Central memory CD4-positive, alpha-beta T cell (primary cell): ENCODE measurements at regions not wholly inside any gene's neighbourhood (a gene's known extent, or its start where the extent isn't known, plus 50 kb on each side); places are given as distances from the start of the nearest gene placed in this dataset.
"Not testable (repeated sequence)": the region's sequence is repeated elsewhere in the genome, so short reads cannot be mapped to it uniquely, and the experiment has no call there.

ENCODE experiments used
- DNase-seq: peaks from one replicate; pipeline ENCODE4 v3.0.0; 2022

DNA sequence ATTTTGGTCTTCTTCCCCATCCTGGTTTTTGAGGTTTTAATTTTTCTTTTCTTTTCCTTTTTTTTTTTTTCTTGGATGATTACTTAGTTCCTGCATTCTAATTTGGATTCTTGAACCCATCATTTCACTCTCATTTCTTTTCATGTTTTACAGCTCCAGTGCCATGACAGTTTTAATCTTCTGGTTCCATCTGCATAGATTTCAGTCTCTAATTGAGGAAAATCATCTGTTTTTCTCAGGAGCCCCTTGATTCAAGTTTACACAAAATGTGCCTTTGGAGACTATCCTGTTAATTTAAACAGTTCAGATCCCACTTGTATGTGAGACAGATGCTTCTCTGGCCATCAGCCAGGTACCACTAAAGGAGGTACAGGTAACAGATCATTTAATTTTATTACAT, 379.9 kb downstream of the PIK3C3 start:
- DNase-seq = no peak

DNA sequence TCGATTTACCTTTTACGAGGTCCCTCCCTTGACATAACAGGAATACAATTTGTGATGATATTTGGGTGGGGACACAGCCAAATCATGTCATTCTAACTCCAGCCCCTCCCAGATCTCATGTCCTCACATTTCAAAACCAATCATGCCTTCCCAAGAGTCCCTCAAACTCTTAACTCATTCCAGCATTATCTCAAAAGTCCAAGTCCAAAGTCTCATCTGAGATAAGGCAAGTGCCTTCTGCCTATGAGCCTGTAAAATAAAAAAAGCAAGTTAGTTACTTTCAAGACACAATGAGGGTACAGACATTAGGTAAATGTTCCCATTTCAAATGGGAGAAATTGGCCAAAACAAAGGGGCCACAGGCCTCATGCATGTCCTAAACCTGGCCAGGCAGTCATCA, 381.1 kb downstream of the PIK3C3 start:
- DNase-seq = no peak

DNA sequence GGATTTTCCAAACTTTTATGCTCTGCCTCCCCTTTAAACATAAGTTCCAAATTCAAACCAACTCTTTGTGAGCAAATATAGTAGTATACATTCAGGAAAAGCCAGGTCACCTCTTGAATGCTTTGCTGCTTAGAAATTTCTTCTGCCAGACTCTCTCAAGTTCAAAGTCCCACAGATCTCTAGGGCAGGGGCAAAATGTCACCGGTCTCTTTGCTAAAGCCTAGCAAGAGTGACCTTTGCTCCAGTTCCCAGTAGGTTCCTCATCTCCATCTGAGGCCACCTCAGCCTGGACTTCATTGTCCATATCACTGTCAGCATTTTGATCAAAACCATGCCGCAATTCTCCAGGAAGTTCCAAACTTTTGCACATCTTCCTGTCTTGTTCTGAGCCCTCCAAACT, 382.3 kb downstream of the PIK3C3 start:
- DNase-seq = not testable (repeated sequence)

GRCh38 chr18:42338683-42339082, 383.6 kb downstream of the PIK3C3 start:
- no peak for DNase-seq

DNA sequence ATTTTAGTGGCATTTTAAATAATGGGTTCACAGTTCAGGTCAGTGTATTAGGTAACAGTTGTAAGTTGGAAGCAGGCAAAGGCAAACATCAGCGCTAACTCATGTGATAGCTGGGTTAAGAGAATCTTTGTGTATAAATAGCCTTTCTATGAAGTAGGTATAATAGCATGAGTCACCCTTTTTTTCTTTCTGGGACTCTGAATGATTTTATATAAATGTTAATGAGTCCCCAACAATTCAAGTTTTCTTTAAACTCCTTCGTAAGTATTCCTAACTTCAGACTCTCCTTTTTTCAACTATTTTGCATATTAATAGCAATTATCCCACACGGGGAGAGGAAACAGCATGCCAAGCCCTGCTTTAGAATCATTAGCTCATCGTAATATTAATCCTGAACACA, 384.3 kb downstream of the PIK3C3 start:
- no peak for DNase-seq

- no peak for DNase-seq
Observed at GRCh38 chr18:42340423-42341009, 385.5 kb downstream of the PIK3C3 start.

DNA sequence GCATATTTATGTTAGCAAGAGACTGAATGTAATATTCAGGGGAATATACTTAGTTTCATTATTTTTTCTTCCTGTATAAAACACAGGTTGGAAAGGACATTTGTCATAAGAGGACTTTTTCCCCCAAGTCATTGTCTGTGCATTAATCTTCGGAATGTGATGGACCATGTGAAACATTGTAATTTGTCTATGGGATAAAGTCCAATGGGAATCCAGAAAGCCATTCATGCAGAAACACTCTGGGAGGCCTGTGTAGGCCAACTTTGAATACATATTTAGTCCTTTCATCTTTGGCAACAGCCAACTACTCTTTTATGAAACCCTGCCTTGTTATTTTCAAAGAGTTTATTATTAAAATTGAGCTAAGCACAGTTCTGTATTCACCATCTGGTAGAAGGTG, 386.4 kb downstream of the PIK3C3 start:
- DNase-seq = no peak

- no peak for DNase-seq
Observed at GRCh38 chr18:42348722-42349121, 393.7 kb downstream of the PIK3C3 start.

- DNase-seq = no peak
Observed at GRCh38 chr18:42351455-42351854, 396.4 kb downstream of the PIK3C3 start.

DNA sequence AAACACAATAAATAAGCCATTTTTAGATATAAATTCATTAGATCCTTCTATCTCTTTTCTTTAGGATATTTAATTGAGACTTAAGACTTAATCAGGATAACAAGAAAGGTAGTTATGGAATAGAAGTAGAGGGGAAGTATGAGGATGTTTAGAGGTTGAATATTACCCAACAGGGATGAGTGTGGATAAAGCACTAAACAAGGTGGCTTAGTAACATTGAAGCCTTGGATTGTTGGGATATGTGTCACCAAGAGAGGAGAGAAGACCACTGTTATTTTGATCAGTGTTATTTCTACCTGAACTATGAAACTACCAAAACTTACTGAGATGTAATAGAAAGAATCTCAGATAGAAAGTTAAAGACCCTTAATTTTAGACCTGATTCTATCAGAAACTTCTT, 405.7 kb downstream of the PIK3C3 start:
- DNase-seq = no peak

- DNase-seq = no peak
Observed at GRCh38 chr18:42363446-42364441, 408.7 kb downstream of the PIK3C3 start.

- no peak for DNase-seq
Observed at GRCh38 chr18:42364766-42365165, 409.7 kb downstream of the PIK3C3 start.

DNA sequence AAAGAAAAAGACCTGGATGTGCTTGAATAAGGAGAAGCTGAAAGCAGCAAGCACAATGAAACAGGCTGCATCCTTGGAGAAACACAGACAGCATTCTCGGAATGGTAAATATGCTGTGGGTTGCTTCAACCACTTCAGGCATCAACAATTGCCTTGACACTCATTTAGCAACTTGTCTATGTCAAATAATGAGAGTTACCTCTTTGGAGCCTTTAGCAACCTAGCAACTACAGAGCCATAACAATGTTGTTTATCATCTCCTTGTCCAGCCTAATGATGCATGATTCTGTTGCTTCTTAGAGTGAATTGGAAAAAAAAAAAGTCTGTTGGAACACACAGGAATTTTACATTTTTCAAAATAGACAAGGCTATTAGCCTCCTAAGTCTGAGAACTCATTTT, 410.6 kb downstream of the PIK3C3 start:
- DNase-seq = no peak

- no peak for DNase-seq
Observed at GRCh38 chr18:42373584-42373983, 418.6 kb downstream of the PIK3C3 start.

GRCh38 chr18:42374961-42375360, 419.9 kb downstream of the PIK3C3 start:
- no peak for DNase-seq

GRCh38 chr18:42378854-42379253, 423.8 kb downstream of the PIK3C3 start:
- DNase-seq = not testable (repeated sequence)

GRCh38 chr18:42381236-42381635, 426.2 kb downstream of the PIK3C3 start:
- DNase-seq = not testable (repeated sequence)

DNA sequence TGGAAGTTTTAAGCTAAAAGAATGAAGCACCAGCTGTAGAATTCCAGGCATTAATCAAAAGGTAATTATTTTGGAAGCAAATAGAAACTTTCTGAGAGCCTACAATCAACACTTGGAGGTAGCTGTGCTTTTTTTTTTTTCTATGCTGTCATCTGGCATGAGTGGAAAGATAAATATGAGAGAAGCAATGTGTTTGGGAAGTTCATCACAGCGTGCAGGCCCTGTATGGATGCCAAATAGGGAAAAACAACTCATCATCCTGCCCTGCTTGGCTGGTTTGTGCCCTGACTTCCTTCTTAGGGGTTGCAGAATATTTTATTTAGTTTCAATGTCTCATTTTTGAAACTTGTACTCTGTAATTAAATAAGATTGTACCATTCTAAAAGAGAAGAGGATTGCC, 437.4 kb downstream of the PIK3C3 start:
- no peak for DNase-seq

- DNase-seq = no peak
Observed at GRCh38 chr18:42392926-42393325, 437.9 kb downstream of the PIK3C3 start.

GRCh38 chr18:42394238-42394637, 439.2 kb downstream of the PIK3C3 start:
- DNase-seq = no peak

DNA sequence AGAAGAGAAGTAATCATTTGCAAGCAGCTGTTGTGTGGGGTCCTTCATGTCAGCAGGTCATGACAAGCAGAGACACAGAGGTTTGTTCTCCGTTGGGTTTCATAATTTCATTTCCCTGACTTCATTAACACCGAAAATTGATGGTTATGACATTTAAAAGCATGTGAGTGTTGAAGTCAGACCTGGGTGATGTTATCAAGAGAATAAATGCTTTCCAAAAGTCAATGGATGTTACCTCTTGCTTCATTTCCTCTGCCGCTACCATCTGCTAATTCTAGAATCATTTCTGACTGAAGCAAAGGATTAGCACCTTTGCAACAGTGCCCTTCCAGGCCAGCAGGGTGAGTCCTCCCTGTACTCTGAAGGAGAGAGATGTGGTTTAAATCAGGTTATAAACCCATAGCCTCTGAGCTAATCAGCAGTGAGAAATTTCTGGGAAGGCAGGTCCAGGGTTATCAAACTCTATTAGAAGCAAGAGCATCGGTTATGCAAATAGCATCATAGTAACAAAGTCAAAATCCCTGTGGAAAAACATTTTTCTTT, 446.2 kb downstream of the PIK3C3 start:
- no peak for DNase-seq

DNA sequence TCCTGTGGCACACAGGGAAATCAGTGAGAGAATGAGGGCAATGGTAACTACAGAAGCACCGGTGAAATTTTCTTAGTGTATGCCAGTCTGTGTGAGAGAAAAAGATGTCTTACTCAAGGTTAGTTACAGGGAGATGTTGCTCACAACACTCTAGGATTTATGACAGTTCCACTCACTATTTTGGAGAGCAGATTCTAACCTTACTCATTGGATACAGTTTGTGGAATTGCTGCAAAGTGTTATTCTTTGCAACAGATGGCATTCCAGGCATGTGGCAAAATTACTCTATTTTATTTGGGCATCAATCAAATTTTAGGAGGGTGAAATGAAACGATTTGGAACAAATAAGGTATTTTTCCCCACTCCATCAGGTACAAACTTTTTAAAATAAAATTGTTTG, 449.1 kb downstream of the PIK3C3 start:
- no peak for DNase-seq

GRCh38 chr18:42409005-42409404, 454.0 kb downstream of the PIK3C3 start:
- DNase-seq = no peak

DNA sequence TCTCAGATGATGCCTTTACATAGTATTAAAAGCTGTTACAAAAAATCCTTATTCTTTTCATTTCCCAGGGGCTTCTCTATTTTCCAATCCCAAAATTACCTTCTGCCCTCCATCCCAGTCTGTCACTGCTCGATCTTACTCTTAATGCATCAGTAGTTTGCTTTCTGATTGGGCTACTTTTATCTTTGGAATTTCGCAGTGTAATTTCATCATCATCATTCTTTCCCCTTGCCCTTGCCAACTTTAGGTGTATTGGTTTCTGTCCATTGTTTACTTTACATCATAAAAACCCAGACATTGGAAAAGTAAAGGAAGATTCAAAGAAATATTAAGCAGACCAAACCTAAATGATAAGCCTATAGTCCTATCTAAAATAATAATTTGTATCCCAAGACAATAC, 457.2 kb downstream of the PIK3C3 start:
- DNase-seq = no peak
